DOHH2 (cell line): ENCODE measurements at regions not wholly inside any gene's neighbourhood (a gene's known extent, or its start where the extent isn't known, plus 50 kb on each side); places are given as distances from the start of the nearest gene placed in this dataset.

Experiments
- H3F3A ChIP-seq: fragments of 200-600 bp; sonication (generic), shearing (Covaris generic); 2 replicates; pipeline ENCODE4 v1.6.0; 2016; ENCODE audit warnings: antibody characterized with exemption, mild to moderate bottlenecking; ENCODE audit not compliant: control insufficient read depth, insufficient read depth
- H3K27ac ChIP-seq: fragments of 200-600 bp; sonication (generic); 2 replicates; pipeline ENCODE4 v1.5.1; 2014; ENCODE audit warnings: low read depth, mild to moderate bottlenecking, low read length, moderate library complexity
- H3K27me3 ChIP-seq: fragments of 200-600 bp; sonication (generic); 2 replicates; pipeline ENCODE4 v1.6.1; 2014; ENCODE audit warnings: mild to moderate bottlenecking, low read length, mixed read lengths; ENCODE audit not compliant: control insufficient read depth
- H3K36me3 ChIP-seq: fragments of 200-600 bp; sonication (generic); 2 replicates; pipeline ENCODE4 v1.6.1; 2014; ENCODE audit warnings: mild to moderate bottlenecking, low read length, moderate library complexity, mixed read lengths; ENCODE audit not compliant: control insufficient read depth
- H3K4me1 ChIP-seq: fragments of 200-600 bp; sonication (generic); 2 replicates; pipeline ENCODE4 v1.6.1; 2014; ENCODE audit warnings: mild to moderate bottlenecking, low read length, mixed read lengths; ENCODE audit not compliant: control insufficient read depth
- H3K4me2 ChIP-seq: fragments of 200-600 bp; sonication (generic); 2 replicates; pipeline ENCODE4 v1.6.0; 2014; ENCODE audit warnings: mild to moderate bottlenecking, low read length, moderate library complexity
- H3K4me3 ChIP-seq: fragments of 200-600 bp; sonication (generic); 2 replicates; pipeline ENCODE4 v1.5.1; 2014; ENCODE audit warnings: mild to moderate bottlenecking, low read length, mixed read lengths
- H3K79me2 ChIP-seq: fragments of 200-600 bp; sonication (generic); 2 replicates; pipeline ENCODE4 v1.6.1; 2014; ENCODE audit warnings: mild to moderate bottlenecking, low read length, mixed read lengths; ENCODE audit not compliant: control insufficient read depth
- H3K9me2 ChIP-seq: fragments of 200-600 bp; sonication (generic); replicated peaks from 2 replicates; pipeline ENCODE4 v1.6.1; 2014; ENCODE audit warnings: mild to moderate bottlenecking, low read length, mixed read lengths; ENCODE audit not compliant: control insufficient read depth
- H3K9me3 ChIP-seq: fragments of 200-600 bp; sonication (generic); 2 replicates; pipeline ENCODE4 v1.6.1; 2014; ENCODE audit warnings: antibody characterized with exemption, low read length, mixed read lengths; ENCODE audit not compliant: control insufficient read depth, insufficient read depth
- H4K20me1 ChIP-seq: fragments of 200-600 bp; sonication (generic); 2 replicates; pipeline ENCODE4 v1.6.0; 2014; ENCODE audit warnings: low read depth, mild to moderate bottlenecking, antibody characterized with exemption, low read length, moderate library complexity; ENCODE audit not compliant: control insufficient read depth, insufficient read depth
- EZH2phosphoT487 ChIP-seq: fragments of 200-600 bp; sonication (generic); IDR thresholded peaks from 2 replicates; pipeline ENCODE4 v1.6.1; 2017; ENCODE audit warnings: borderline replicate concordance, mild to moderate bottlenecking, antibody characterized with exemption, low read length, moderate library complexity, mixed read lengths
- TF ChIP-seq, protein P1 (sequence below): fragments of 200-600 bp; sonication (generic); IDR thresholded peaks from one replicate; pipeline ENCODE4 v1.5.1; 2014; ENCODE audit warnings: antibody characterized with exemption, mild to moderate bottlenecking, low read depth, low read length; ENCODE audit not compliant: poor library complexity, severe bottlenecking

DNA sequence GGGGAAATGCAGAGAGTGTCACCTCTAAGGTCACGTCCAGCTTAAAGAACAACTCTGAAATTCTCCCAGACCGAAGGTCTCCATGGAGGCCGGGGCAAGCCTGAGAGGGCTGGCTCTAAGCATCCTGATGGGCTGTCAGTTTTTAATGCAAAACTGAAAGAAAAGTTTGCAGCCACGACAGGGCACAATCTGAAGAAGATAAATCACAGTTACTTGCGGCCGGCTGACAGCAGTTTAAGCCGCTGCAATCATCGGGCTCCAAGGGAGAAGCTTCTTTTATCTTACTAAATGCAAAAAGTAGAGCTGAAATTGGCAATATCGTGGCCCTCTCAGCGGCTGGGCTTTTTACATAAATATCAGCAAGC, 168.8 kb downstream of the CYLD start:
- H3K4me1 ChIP-seq: no peaks in the 10 kb centered on the region

GRCh38 chr16:50909831-50910735, 168.2 kb downstream of the CYLD start:
- no peak overlapping the region for H3K4me3 ChIP-seq
- H3K4me1 ChIP-seq: no peaks in the 10 kb centered on the region
- H4K20me1 ChIP-seq: no peaks in the 10 kb centered on the region
- no peaks in the 10 kb centered on the region for H3F3A ChIP-seq
- H3K4me2 ChIP-seq: no peak overlapping the region
- H3K27me3 ChIP-seq: no peaks in the 10 kb centered on the region
- H3K9me2 ChIP-seq: no peaks in the 10 kb centered on the region
- H3K9me3 ChIP-seq: no peaks in the 10 kb centered on the region
- H3K79me2 ChIP-seq: no peaks in the 10 kb centered on the region
- no peak overlapping the region for H3K27ac ChIP-seq
- no peaks in the 10 kb centered on the region for H3K36me3 ChIP-seq
- TF ChIP-seq, protein P1, sequence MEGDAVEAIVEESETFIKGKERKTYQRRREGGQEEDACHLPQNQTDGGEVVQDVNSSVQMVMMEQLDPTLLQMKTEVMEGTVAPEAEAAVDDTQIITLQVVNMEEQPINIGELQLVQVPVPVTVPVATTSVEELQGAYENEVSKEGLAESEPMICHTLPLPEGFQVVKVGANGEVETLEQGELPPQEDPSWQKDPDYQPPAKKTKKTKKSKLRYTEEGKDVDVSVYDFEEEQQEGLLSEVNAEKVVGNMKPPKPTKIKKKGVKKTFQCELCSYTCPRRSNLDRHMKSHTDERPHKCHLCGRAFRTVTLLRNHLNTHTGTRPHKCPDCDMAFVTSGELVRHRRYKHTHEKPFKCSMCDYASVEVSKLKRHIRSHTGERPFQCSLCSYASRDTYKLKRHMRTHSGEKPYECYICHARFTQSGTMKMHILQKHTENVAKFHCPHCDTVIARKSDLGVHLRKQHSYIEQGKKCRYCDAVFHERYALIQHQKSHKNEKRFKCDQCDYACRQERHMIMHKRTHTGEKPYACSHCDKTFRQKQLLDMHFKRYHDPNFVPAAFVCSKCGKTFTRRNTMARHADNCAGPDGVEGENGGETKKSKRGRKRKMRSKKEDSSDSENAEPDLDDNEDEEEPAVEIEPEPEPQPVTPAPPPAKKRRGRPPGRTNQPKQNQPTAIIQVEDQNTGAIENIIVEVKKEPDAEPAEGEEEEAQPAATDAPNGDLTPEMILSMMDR: no peak
- no peak for TF ChIP-seq EZH2phosphoT487

More for the DNA sequence above, 168.8 kb downstream of the CYLD start:
- no peaks in the 10 kb centered on the region for H3K27me3 ChIP-seq
- H3K36me3 ChIP-seq: no peaks in the 10 kb centered on the region
- no peaks in the 10 kb centered on the region for H3K79me2 ChIP-seq
- no peak overlapping the region for H3K4me2 ChIP-seq
- H3K9me2 ChIP-seq: no peaks in the 10 kb centered on the region
- H3K9me3 ChIP-seq: no peaks in the 10 kb centered on the region
- no peaks in the 10 kb centered on the region for H4K20me1 ChIP-seq
- TF ChIP-seq, protein P1: no peak
- TF ChIP-seq EZH2phosphoT487: no peak
- no peak overlapping the region for H3K4me3 ChIP-seq
- H3F3A ChIP-seq: no peaks in the 10 kb centered on the region
- H3K27ac ChIP-seq: no peak overlapping the region

GRCh38 chr16:50908468-50908867, 166.6 kb downstream of the CYLD start:
- TF ChIP-seq, protein P1: no peak
- TF ChIP-seq EZH2phosphoT487: no peak
- Histone ChIP-seq H3K4me2 (no peak overlapping the region), H3K9me2 (no peaks in the 10 kb centered on the region), H3K27me3 (no peaks in the 10 kb centered on the region), H3K4me1 (no peaks in the 10 kb centered on the region), H3K79me2 (no peaks in the 10 kb centered on the region), H3K9me3 (no peaks in the 10 kb centered on the region), H3K36me3 (no peaks in the 10 kb centered on the region), H3K27ac (no peak overlapping the region), H3K4me3 (no peak overlapping the region), H4K20me1 (no peaks in the 10 kb centered on the region), H3F3A (no peaks in the 10 kb centered on the region)
